ENCODE measurements at regions not wholly inside any gene's neighbourhood (a gene's known extent, or its start where the extent isn't known, plus 50 kb on each side); places are given as distances from the start of the nearest gene placed in this dataset.
A peak's percentile ranks its signal among the peaks of the same experiment; 100 is the strongest.

DNA sequence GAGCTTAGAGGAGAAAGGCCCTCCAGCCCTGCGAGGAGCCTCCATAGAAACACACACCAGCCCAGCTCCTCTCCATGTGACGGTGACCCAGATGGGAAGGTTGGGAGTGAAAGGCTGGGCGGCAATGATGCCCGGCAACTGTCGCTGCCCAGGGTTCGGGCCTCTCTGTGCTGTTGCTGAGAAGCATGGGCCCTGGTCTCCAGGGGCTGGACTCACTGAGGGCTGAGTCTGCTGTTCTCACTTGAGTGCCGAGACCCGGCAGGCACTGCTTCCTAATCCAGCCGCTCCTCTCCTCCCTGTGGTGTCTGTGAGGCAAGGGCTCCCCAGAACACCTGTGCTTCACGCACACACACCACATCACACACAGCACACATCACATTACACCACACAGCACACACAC, 493.6 kb downstream of the GADD45G start:
- no peak overlapping the region for H3K4me3 Mint-ChIP-seq
- H3K27ac Mint-ChIP-seq, result no peak overlapping the region
- H3K9ac ChIP-seq (ENCODE audit: extremely low read depth, low read length, poor library complexity, severe bottlenecking), result no peak overlapping the region
- H3K36me3 Mint-ChIP-seq (ENCODE audit: low read depth), result no peaks in the 10 kb centered on the region
- no peaks in the 10 kb centered on the region for H3K9me3 Mint-ChIP-seq
- H3K4me1 Mint-ChIP-seq, result no peaks in the 10 kb centered on the region
- no peak overlapping the region for H3K4me3 ChIP-seq (ENCODE audit: low read length)
- no peaks in the 10 kb centered on the region for H3K9me3 ChIP-seq (ENCODE audit: control insufficient read depth, low read length)
- no peaks in the 10 kb centered on the region for H3K36me3 ChIP-seq (ENCODE audit: control insufficient read depth, insufficient read depth, low read length)
- peaks cover 5% of the 10 kb centered on the region for H3K27me3 ChIP-seq (ENCODE audit: control insufficient read depth, insufficient read depth, low read length, poor library complexity, severe bottlenecking)
- whole genome bisulfite sequencing, 2 experiments (ENCODE audit: insufficient coverage in 1 of 2, insufficient read length in 1 of 2), result 81 to 83% methylated on average over 6 to 10 of the region's 10 CpGs
- H3K27ac ChIP-seq (ENCODE audit: low read depth, low read length), result no peak overlapping the region
- no peak for TF ChIP-seq CTCF (conservative IDR thresholded peaks at IDR 0.05)
- no peaks in the 10 kb centered on the region for H3K27me3 Mint-ChIP-seq (ENCODE audit: insufficient read depth)
- DNase-seq, result no peak
- H3K4me1 ChIP-seq (ENCODE audit: control insufficient read depth, insufficient read depth, low read length), result peaks cover 12% of the 10 kb centered on the region

DNA sequence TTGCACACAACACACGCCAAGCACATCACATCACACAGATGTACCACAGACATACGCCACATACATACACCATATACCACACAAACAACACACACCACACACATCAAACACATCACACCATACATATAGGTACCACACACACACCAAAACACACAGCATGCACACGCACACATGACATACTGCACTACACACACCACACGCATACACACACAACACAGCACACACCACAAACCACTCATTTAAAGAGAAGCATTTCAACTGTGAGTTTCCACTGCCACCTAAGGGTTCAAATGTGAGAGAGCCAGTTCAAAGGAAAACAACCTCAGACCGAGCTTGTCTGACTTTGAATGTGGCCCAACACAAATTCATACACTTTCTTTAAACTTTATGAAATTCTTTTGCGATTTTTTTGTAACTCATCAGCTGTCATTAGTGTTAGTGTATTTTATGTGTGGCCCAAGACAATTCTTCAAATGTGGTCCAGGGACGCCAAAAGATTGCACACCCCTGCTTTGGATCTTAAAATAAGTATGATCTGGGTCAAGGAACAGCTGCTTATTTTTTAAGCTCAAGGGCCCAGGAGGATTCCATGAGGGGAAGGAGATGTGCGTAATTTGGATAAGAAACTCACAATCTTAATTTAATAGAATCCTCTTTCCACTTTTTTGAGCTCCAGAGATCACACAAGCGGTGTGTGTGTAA, 494.6 kb downstream of the GADD45G start:
- peak; percentile 72 for TF ChIP-seq CTCF (conservative IDR thresholded peaks at IDR 0.05)
- Mint-ChIP-seq H3K9me3 (no peaks in the 10 kb centered on the region), H3K27ac (no peak overlapping the region), H3K4me3 (no peak overlapping the region), H3K4me1 (peaks cover 3% of the 10 kb centered on the region), H3K27me3 (ENCODE audit: insufficient read depth) (no peaks in the 10 kb centered on the region), H3K36me3 (ENCODE audit: low read depth) (no peaks in the 10 kb centered on the region)
- H3K36me3 ChIP-seq (ENCODE audit: control insufficient read depth, insufficient read depth, low read length), result no peaks in the 10 kb centered on the region
- DNase-seq, result no peak
- no peak overlapping the region for H3K9ac ChIP-seq (ENCODE audit: extremely low read depth, low read length, poor library complexity, severe bottlenecking)
- no peak overlapping the region for H3K4me3 ChIP-seq (ENCODE audit: low read length)
- H3K27ac ChIP-seq (ENCODE audit: low read depth, low read length), result no peak overlapping the region
- H3K9me3 ChIP-seq (ENCODE audit: control insufficient read depth, low read length), result no peaks in the 10 kb centered on the region
- WGBS, 2 experiments (ENCODE audit: insufficient coverage in 1 of 2, insufficient read length in 1 of 2), result 85 to 94% methylated on average over 5 to 9 of the region's 9 CpGs
- H3K4me1 ChIP-seq (ENCODE audit: control insufficient read depth, insufficient read depth, low read length), result peaks cover 12% of the 10 kb centered on the region
- peaks cover 5% of the 10 kb centered on the region for H3K27me3 ChIP-seq (ENCODE audit: control insufficient read depth, insufficient read depth, low read length, poor library complexity, severe bottlenecking)

DNA sequence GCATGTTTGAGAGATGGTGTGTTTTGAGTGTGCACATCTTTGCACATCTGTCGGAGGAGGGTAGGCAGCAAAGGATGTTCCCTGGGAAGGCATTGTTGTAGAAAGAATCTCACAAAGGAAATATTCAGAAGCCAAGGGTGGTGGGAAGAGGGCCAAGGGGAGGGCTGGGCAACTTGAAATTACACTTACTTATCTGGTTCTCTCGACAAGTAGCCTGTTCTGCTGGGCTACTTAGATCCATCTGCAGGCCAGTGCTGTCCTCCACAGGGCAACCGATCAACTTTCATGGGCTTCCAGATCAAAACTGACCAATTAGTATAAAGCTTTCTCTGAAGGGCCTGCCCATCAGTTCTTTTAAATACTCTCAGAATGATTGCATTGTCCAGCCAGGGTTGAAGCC, 495.2 kb downstream of the GADD45G start:
- no peak overlapping the region for H3K27ac Mint-ChIP-seq
- H3K9me3 Mint-ChIP-seq, result no peaks in the 10 kb centered on the region
- Histone ChIP-seq H3K4me1 (ENCODE audit: control insufficient read depth, insufficient read depth, low read length) (peaks cover 12% of the 10 kb centered on the region), H3K4me3 (ENCODE audit: low read length) (no peak overlapping the region), H3K27ac (ENCODE audit: low read depth, low read length) (no peak overlapping the region), H3K27me3 (ENCODE audit: control insufficient read depth, insufficient read depth, low read length, poor library complexity, severe bottlenecking) (peaks cover 5% of the 10 kb centered on the region), H3K9ac (ENCODE audit: extremely low read depth, low read length, poor library complexity, severe bottlenecking) (no peak overlapping the region), H3K9me3 (ENCODE audit: control insufficient read depth, low read length) (no peaks in the 10 kb centered on the region), H3K36me3 (ENCODE audit: control insufficient read depth, insufficient read depth, low read length) (no peaks in the 10 kb centered on the region)
- no peak overlapping the region for H3K4me3 Mint-ChIP-seq
- TF ChIP-seq CTCF (conservative IDR thresholded peaks at IDR 0.05), result no peak
- H3K36me3 Mint-ChIP-seq (ENCODE audit: low read depth), result no peaks in the 10 kb centered on the region
- WGBS, 2 experiments (ENCODE audit: insufficient coverage in 1 of 2, insufficient read length in 1 of 2), result 77 to 78% methylated on average over 3 of the region's 3 CpGs
- H3K27me3 Mint-ChIP-seq (ENCODE audit: insufficient read depth), result no peaks in the 10 kb centered on the region
- no peak for DNase-seq
- peaks cover 3% of the 10 kb centered on the region for H3K4me1 Mint-ChIP-seq

Measured in endodermal cell (in vitro differentiated cells).